Glutamatergic neuron (in vitro differentiated cells): ENCODE measurements at regions not wholly inside any gene's neighbourhood (a gene's known extent, or its start where the extent isn't known, plus 50 kb on each side); places are given as distances from the start of the nearest gene placed in this dataset.

ENCODE experiments used
- DNase-seq: peaks from one replicate; pipeline ENCODE4 v3.0.0; 2022
- H3K27ac Mint-ChIP-seq: one replicate; pipeline ENCODE4 v1.8.0; 2020; ENCODE audit warnings: mild to moderate bottlenecking, mixed read lengths, inconsistent platforms; ENCODE audit not compliant: unreplicated experiment
- H3K27me3 Mint-ChIP-seq: one replicate; pipeline ENCODE4 v1.8.0; 2020; ENCODE audit warnings: mild to moderate bottlenecking, moderate library complexity, mixed read lengths, inconsistent platforms; ENCODE audit not compliant: unreplicated experiment
- H3K36me3 Mint-ChIP-seq: one replicate; pipeline ENCODE4 v1.8.0; 2020; ENCODE audit warnings: mild to moderate bottlenecking, mixed read lengths, inconsistent platforms; ENCODE audit not compliant: unreplicated experiment
- H3K4me1 Mint-ChIP-seq: one replicate; pipeline ENCODE4 v1.8.0; 2020; ENCODE audit warnings: mild to moderate bottlenecking, low read depth, mixed read lengths, inconsistent platforms; ENCODE audit not compliant: unreplicated experiment
- H3K4me3 Mint-ChIP-seq: one replicate; pipeline ENCODE4 v1.8.0; 2020; ENCODE audit warnings: mild to moderate bottlenecking, mixed read lengths, inconsistent platforms; ENCODE audit not compliant: unreplicated experiment
- H3K9me3 Mint-ChIP-seq: one replicate; pipeline ENCODE4 v1.8.0; 2020; ENCODE audit warnings: mild to moderate bottlenecking, moderate library complexity, mixed read lengths, inconsistent platforms; ENCODE audit not compliant: unreplicated experiment
- TF ChIP-seq, protein P1 (sequence below): fragments of 200-600 bp; sonication (generic); IDR thresholded peaks from one replicate; pipeline ENCODE4 v1.5.0; 2021; ENCODE audit not compliant: partially characterized antibody, unreplicated experiment

DNA sequence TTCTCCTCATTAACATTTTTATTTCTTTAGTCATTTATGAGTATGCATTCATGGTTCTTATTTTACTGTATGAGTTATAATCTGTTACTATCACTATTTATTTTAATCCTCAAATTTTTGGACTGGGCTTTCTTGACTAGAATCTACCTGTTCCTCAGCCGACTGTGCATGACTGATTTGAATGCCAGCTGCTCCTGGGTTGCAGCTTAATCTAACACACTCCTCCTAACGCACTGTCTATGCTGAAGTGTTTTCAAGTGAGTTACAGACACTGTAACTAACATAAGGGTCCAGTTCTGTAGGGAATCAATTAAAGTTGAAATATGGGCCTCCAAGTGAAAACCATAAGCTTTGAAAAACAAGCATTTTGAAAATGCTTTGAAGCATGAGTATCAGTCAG is 137.4 kb upstream of the ARSJ start:
- Mint-ChIP-seq H3K27ac (no peak overlapping the region), H3K36me3 (no peaks in the 10 kb centered on the region)
- TF ChIP-seq, protein P1, sequence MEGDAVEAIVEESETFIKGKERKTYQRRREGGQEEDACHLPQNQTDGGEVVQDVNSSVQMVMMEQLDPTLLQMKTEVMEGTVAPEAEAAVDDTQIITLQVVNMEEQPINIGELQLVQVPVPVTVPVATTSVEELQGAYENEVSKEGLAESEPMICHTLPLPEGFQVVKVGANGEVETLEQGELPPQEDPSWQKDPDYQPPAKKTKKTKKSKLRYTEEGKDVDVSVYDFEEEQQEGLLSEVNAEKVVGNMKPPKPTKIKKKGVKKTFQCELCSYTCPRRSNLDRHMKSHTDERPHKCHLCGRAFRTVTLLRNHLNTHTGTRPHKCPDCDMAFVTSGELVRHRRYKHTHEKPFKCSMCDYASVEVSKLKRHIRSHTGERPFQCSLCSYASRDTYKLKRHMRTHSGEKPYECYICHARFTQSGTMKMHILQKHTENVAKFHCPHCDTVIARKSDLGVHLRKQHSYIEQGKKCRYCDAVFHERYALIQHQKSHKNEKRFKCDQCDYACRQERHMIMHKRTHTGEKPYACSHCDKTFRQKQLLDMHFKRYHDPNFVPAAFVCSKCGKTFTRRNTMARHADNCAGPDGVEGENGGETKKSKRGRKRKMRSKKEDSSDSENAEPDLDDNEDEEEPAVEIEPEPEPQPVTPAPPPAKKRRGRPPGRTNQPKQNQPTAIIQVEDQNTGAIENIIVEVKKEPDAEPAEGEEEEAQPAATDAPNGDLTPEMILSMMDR, result no peak

DNA sequence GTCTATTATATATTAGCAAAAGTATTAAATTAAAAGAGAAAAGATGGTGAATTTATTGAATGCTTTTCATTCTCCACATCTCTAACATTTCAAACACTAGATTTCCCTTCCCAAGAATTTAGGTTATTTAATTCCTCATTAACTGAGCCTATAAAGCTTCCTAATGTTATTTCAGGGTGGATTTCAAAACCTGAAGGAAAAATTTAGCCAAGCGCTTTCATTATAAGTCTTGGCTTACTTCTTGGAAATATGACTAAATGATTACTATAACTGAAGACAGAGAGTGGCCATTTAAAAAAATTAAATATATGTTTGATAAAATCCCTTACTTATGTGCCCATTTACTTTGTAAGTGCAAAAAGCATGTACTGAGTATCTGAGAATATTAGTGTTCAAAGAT is 141.8 kb upstream of the ARSJ start:
- no peak for DNase-seq
- Mint-ChIP-seq H3K9me3 (peaks cover 2% of the 10 kb centered on the region), H3K4me1 (peaks cover 3% of the 10 kb centered on the region), H3K27me3 (no peaks in the 10 kb centered on the region), H3K27ac (no peak overlapping the region), H3K4me3 (no peak overlapping the region), H3K36me3 (peaks cover 19% of the 10 kb centered on the region)
- TF ChIP-seq, protein P1, result no peak

More for the DNA sequence above, 137.4 kb upstream of the ARSJ start:
- H3K27me3 Mint-ChIP-seq, result no peaks in the 10 kb centered on the region
- no peak for DNase-seq
- peaks cover 3% of the 10 kb centered on the region for H3K4me1 Mint-ChIP-seq
- no peak overlapping the region for H3K4me3 Mint-ChIP-seq
- H3K9me3 Mint-ChIP-seq, result no peaks in the 10 kb centered on the region

DNA sequence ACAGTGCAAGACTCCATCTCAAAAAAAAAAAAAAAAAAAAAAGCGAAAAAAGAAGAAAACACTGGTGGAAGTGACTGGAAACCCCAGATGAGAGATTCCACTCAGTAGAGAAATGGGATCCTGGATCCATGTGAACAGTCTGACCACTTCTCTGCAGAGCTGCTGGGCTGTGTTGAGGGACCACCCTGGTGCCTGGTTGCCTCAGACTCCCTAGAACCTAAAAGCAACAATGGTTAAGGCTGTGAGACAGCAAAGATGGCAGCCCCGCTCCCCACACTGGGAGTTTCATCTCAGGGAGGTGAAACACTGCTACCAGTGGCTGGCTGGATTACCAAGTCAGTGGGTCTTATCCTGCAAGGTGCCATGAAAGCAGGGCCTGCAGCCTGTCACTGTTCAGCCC is 152.8 kb upstream of the ARSJ start:
- Mint-ChIP-seq H3K27ac (no peak overlapping the region), H3K4me1 (no peaks in the 10 kb centered on the region), H3K36me3 (no peaks in the 10 kb centered on the region), H3K4me3 (no peak overlapping the region), H3K27me3 (no peaks in the 10 kb centered on the region), H3K9me3 (no peaks in the 10 kb centered on the region)
- no peak for DNase-seq
- TF ChIP-seq, protein P1, result no peak

DNA sequence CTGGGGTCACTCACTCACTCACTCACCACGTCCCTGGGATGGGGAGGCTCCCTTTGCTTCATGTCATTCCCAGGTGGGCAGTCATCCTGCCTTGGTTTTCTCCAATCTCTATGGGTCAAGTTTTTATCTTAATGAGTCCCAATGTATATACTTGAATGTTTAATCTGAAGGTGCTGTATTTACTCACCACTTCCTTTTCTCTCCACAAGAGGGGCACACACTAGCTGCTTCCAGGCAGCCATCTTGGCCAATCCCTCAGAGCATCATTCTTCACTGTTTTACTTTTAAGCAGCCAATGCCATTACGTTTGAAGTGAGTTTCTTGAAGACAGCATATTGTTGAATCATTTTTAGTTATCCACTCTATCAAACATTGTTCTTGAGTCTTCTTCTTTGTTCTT is 153.4 kb upstream of the ARSJ start:
- no peaks in the 10 kb centered on the region for H3K36me3 Mint-ChIP-seq
- H3K9me3 Mint-ChIP-seq, result no peaks in the 10 kb centered on the region
- TF ChIP-seq, protein P1, result peak; percentile 52
- DNase-seq, result no peak
- no peaks in the 10 kb centered on the region for H3K27me3 Mint-ChIP-seq
- H3K27ac Mint-ChIP-seq, result no peak overlapping the region
- no peaks in the 10 kb centered on the region for H3K4me1 Mint-ChIP-seq
- no peak overlapping the region for H3K4me3 Mint-ChIP-seq

DNA sequence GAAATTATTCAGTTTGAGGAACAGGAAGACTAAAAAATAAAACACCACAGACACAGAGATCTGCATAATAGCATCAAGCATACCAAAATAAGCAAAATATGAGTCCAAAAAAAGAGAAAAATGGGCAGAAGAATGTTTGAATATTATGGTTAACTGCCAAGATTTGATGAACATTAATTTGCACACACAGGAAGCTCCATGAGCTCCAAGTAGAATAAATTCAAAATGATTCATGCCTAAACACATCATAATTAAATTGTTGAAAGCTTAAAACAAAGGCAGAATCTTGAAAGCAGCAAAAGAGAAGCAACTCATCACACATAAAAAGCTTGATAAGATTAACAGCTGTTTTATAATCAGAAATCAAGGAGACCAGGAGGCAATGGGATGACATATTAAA is 156.6 kb upstream of the ARSJ start:
- Mint-ChIP-seq H3K4me3 (no peak overlapping the region), H3K27ac (no peak overlapping the region), H3K36me3 (no peaks in the 10 kb centered on the region), H3K4me1 (no peaks in the 10 kb centered on the region), H3K27me3 (peaks cover 2% of the 10 kb centered on the region), H3K9me3 (no peaks in the 10 kb centered on the region)
- DNase-seq, result no peak
- TF ChIP-seq, protein P1, result no peak
